ENCODE measurements at regions not wholly inside any gene's neighbourhood (a gene's known extent, or its start where the extent isn't known, plus 50 kb on each side); places are given as distances from the start of the nearest gene placed in this dataset.
"Not testable (repeated sequence)": the region's sequence is repeated elsewhere in the genome, so short reads cannot be mapped to it uniquely, and the experiment has no call there.

DNA sequence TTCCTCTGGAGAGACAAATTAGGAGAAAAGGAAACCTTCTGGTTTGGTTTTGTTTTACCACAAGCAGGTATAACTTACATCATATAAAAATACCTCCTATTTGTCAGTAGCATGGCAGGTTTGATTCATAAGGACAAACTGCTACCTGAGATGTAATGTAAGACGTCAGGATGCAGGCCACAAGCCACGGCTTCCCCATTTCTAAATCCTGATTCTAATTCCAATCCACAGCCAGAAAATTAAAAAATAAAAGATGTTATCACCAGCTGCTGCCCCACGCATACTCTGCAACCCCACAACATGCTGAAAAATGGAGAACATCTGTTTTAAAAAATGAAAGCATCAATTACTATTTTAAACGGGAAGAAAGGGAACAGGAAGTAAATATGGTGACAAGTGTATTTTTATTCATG lies 197.6 kb downstream of the BCL11A start:
- peak in 1 of 2 donors; percentile 28 for DNase-seq

DNA sequence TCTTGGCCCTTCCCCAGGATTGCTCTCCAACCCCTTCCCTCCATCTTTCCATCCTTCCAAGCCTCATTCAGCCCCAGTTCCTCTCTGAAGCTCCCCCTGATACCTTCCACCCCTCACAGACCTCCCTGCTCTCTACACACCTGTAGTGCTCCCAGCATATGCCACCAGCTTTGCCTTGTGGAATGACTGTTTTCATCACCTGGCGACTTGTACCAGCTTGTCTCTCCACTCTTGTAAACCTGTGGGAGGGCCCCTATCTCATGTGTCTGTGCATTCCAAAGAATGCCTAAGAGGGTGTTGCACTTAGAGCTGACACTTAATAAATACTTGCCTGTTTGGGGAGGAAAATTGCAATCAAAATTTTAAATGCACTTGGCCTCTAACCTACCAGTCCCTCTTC lies 198.7 kb downstream of the BCL11A start:
- no peak for DNase-seq

DNA sequence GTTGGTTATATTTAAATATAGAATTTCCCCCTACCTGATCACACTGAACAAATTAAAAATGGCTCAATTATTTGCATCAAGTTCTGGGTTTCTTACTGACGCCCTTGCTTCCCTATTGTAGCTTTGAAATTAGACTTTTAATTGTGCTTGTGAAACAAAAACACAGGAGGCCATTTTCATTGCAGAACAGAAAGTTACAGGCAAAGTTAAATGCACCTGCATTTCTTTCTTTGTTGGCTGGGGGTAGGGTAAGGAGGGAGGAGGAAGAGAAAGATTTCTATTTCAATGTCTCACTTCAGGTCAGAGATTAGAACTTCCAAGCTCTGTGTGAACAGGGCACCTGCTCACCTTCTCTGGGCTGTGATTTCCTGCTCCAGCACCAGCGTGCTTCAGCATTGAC lies 199.6 kb downstream of the BCL11A start:
- no peak for DNase-seq

DNA sequence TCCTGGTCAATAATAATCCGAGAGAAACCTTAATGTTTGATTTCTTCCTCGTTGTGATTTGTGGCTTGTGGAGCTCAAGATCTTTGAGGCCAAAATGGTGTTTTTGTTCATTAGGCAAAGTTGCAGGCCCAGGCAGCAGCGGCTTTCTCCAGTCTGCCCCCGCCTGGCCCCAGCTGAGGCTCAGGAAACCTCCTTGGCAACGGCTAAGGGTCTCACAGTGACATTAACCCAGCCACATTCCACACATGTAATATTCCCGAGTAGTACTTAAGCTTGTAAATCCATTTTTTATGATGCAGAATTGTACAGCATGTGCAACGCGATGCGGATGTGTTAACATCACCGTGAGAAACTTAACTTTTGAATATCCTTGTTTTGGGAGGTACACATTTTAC lies 200.1 kb downstream of the BCL11A start:
- DNase-seq, result peak in 1 of 2 donors; percentile 15

DNA sequence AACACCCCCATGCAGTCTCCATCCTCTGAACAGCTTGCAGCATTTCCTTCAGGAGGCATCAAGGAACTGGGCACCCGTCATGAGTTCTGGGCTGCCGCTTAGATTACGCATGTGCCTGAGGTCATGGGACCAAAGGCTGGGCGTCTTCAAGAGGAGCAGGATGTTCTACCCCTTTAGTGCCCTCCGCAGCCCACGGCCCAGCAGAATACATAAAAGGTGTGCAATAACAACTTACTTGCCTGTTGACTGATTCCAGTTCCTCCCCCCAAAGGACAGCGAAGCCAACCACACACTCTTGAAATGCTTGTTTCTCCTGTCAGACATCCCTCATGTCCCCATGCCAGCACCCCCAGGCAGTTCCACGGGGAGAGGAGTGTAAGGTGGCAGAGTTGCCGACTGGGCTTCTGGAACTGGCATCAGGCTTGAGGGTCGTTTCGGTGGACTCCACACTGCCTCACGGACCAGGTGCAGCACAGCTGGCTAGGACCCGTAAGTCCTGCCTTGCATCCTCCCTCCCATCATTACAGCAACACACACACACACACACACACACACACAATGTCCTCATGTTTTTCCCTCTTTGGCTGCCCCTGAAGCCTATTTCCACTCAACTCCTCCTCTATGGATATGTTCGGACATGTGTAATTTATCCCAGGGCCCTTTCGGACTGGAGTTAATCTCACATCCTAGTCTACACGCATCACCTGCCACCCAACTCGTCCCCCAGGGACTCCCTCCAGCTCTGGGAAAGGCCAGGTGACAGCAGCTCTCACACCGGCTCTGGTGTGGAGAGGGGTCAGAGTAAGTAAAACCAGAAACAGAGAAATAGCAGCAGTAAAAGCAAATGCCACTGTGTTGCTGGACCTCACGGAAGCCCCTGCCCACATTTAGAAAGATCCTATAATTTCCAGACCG lies 200.7 kb downstream of the BCL11A start:
- DNase-seq, result peak in 1 of 2 donors; percentile 68

DNA sequence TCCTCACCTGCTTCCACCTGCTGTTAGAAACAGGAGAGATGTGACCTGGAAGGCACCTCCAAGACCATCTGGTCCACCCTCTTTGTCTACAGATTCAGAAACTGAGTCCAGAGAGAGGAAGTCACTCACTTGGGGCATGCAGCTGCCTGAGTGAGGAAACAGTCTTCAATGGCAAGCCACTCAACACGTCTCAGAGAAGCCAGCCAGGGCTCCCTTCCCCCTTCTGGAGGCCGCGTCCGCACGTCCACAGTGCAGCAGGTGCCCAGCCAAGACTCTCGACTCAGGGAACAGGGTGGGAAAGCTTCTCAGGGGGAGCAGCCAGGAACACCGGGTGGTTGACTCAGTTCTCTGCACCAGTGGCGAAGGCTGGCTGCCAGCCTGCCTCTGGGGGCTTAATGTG lies 201.7 kb downstream of the BCL11A start:
- DNase-seq, result peak in 1 of 2 donors; percentile 33

DNA sequence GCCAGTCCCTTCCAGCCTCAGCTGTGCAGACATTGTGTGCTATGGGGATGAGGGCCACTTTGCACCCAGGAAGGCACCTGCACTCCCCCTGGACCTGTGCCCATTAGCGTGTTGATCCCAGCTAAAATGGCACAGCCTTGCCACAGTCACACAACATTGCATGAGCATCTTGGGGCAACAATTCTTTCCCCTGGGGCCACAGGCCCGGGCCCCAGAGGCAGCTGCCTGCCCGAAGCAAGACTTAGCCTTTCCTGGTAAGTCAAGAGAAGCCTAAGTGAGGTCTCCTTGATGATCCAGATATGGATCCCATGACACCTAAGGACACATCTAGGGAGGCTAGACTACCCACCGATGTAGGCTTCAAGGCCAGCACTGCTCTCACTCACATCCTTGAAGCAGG lies 202.1 kb downstream of the BCL11A start:
- DNase-seq, result no peak

DNA sequence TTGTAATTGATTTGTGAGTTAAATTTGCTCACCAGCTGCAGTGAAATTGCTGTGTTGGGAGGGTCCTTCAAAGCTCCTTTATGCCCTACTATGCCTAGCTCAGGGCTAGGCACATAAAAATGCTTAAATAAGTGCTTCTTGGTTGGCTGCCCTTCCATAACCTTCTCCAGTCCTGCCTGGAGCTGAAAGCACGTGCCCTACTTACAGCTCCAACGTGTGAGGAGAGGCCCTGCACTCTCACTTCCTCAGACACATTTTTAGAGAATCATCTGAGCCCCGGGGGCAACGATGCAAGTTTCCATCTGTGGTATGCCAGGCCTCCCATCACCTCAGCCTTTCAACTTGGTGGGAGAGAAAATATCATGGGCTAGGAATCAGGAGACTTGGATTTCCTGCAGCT lies 202.7 kb downstream of the BCL11A start:
- peak in 1 of 2 donors; percentile 53 for DNase-seq

DNA sequence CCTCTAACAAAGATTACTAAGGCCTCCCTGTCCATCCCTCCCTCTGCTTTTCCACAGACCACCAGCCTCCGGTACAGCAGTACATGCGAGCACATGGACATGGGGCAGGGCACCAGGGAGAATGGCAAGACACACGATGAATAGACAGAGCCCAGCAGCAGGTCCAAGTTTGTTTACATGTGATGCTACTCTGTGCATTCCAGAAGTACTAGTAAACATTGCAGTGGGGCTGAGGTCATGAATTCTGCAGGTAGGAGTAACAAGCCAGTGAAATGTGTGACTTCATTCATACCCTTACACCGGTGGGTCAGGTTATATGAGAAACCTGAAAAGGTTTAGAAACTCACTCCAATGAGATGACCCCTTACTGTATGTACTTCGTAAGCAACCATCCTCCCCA lies 205.7 kb downstream of the BCL11A start:
- no peak for DNase-seq

DNA sequence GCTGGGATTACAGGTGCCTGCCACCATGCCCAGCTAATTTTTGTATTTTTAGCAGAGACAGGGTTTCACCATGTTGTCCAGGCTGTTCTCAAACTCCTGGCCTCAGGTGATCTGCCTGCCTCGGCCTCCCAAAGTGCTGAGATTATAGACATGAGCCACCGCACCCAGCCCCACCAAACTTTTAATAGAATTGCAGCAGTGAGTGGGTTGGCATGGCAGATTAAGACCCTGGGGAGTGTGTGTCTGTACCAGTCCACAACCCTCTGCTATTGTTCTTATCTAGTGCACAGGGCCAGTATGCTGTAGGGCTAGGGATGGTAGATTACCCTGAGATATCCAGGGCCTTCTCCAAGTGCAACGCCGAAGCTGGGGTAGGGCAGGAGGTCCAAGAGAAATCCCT lies 211.0 kb downstream of the BCL11A start:
- not testable (repeated sequence) for DNase-seq

DNA sequence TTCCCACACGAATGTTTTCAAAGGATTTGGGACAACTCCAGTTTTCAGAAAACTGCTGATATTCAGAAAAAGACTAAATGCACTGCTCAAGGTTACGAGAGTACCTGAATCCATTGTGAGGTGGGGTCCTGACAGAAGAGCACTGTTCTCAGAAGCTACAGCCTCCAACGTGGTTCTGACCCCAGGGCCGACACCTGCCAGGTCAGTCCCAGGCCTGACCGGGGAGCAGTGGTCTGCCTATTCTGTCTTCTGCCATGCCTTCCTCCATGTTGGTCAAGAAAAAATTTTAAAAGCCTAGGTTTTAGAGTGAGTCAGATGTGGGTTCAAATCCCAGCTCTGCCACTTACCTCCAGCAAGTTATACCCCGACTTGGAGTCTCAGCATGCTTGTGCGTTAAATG lies 212.3 kb downstream of the BCL11A start:
- no peak for DNase-seq

DNA sequence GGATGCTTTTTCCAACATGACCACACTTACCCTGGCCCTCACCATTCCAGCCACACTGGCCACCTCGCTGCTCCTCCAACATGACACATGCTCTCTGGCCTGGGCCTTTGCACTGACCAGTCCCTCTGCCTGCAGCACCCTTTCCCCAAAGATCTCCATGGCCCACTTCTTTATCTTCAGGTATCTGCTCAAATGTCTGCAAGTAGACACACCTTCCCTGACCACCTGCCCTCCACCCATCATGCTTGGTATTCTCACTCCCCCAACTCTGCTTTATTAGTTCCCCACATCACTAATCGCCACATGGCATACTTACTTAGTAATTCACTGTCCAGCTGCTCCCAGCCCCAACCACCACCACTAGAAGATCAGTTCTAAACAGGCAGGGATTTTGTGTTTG lies 214.2 kb downstream of the BCL11A start:
- no peak for DNase-seq

DNA sequence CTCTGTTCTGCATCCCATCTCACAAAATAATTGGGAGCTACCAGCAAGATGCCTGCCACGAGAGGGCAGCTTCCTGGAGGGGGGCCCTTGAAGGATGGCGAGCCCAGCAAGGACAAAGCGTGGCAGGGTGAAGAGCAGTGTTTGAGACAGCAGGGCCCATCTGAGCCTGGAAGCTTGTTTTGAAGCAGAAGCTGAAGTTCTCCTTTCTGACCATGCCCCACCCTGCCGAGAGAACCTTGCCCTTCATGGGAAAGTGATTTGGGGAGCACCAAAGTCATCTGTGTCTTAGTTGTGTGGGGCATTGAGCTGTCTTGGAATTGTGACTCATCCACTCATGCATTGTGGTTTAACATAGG lies 216.3 kb downstream of the BCL11A start:
- DNase-seq, result peak in 1 of 2 donors; percentile 41

DNA sequence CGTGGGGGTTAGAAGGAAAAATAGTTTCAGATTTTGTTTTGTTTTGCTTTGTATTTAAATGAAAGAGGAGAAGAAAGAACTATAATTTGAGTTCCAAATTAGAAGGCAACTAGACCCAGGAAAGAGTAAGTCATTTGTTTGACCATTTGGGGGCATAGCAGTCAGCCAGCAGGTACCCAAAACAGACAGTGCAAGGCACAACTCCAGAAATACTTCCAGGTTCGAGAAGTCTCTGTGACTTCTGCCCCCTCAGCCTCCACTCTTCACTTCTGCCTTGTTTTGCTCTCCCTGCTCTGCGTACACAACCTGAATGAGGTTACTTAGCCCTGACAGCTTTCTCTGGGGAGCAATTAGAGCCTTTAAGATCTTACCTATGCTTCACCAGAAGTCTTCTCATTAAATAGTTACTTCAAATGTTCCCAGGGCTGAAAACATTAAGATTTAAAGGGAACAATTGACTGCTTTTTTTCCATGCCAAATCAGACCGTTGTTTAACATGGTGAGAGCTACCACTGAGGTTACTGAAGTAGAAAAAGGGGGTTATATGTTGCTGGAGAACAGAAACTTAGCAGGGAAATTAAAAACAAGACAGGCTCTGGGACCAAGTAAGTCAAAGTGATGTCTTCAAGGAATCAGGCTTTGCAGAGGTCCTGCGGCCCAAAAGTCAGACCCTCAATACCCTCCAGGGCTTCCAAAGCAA lies 216.9 kb downstream of the BCL11A start:
- DNase-seq, result no peak

DNA sequence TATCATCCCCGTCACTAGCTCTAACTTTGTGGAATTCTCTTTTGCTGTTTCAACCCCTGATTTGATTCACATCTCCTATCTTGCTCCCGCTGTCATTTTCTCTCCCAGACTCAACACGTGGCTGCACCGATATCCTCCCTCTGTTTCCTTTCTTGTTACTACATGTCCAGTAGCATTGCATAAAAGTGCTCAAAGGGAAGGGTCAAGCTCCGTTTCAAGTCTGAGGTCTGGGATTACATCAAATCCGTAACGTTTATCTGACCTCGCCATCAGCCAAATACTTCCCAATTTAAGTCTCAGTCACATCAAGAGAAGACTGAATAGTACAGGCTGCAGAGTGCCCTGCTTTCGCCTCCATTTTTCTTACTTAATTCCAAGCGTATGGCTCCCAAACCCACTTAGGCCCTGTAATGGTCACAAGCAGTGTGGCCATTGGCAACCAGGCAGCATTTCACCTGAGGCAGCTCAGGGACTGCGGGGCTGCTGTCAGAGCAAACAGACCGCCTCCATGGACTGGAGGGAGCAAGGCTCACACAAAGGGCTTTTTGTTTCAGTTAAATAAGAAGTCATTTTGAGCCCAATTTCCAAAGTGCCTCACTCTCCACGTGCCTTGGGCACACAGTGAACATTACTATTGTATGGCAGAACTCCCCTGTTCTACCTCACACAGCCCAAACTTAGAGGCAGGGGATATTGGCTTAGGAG lies 217.8 kb downstream of the BCL11A start:
- DNase-seq, result no peak

DNA sequence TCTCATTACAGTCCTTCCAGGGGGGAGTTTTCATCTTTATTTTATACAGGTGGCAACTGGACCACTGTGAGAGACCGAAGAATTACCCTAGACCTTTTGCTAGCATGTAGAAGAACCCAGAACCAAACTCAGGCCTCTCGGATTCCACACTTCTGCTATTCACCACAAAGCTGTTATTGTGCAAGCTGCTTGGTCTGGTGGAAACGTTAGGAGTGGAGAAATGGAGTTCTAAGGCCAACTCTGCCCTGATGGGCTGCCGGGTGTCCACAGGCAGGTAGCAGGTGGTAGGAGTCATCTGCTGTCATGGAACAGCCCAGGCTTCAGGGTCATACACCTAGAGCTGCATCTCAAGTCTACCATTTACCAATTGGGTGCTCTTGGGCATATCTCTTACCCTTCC lies 218.8 kb downstream of the BCL11A start:
- DNase-seq, result no peak

DNA sequence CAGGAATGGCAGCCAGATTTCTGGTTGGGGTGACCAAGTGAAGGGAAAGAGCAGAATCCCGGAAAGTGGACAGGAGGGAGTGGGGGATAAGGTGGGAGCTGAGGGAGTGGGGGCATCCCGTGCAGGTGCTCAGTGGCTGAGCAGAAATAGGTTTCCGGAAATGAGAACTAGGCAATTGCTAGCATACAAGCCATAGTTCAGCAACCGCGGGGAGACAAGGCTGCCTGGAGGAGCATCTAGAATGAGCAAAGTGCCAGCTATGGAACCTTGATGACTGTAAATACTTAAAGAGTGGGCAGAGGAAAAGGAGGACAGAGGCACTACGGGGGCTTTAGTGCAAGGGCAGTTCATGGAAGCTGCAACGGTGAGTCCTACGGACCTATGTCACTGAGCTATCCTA lies 220.2 kb downstream of the BCL11A start:
- no peak for DNase-seq

DNA sequence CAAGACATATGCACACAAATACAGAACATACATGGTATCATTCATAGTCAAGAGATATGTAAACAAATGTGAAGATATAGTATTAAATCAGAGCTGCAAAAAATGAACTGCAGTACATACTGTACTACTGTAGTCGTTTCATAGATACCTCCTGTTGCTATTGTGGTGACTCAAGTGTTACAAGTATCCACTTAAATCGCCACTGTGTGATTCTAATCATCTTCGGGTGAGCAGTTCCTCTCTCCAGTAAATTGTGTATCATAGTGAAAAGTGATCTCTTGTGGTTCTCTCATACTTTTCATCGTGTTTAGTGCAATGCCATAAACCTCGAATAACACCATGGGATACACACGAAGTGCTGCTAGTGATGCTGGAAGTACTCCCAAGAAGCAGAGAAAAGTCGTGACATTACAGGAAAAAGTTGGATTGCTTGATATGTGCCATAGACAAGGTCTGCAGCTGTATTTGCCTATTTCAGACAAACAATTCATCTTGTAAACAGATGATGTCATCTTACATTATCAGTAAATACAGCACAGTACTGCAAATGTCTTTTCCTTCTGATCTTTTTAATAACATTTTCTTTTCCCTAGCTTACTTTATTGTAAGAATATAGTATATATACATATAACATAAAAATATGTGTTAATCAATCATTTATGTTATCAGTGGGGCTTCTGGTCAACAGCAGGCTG lies 222.2 kb downstream of the BCL11A start:
- no peak for DNase-seq

DNA sequence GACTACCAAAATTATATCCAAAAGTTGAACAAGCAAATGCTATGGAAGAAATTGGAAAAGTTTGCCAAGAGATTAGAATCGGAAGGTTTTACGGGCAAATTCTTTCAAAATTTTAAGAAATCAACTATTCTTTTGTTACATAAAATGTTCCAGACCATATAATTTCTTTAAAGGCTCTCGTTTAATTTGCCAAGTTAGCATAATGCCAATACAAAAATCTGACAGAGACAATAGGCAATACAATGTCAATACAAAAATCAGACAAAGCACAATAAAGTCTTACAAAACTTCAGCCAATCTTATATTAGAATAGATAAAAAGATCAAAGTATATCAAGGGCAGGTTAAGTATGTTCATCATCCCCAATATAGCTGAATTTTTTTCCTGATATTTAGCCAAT lies 224.2 kb downstream of the BCL11A start:
- no peak for DNase-seq

DNA sequence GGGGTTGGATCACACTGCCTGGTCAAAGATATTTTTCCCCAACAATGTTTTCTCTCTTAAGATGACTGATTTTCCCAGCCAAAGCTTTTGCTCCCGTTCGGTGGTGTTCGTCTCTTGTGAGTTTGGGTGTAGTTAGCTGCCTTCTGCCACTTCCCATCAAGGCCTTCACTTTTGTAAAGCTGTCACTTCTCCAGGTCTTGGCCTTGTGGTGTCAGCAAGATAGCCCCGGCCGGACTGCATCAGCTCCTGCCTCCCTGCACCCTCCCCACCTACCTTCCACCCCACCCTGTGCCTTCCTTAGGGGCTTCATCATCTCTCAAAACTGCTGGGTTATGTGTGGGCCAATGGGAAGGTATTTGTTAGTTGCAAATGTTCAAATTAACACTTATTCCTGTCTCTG lies 228.9 kb downstream of the BCL11A start:
- DNase-seq, result no peak

DNA sequence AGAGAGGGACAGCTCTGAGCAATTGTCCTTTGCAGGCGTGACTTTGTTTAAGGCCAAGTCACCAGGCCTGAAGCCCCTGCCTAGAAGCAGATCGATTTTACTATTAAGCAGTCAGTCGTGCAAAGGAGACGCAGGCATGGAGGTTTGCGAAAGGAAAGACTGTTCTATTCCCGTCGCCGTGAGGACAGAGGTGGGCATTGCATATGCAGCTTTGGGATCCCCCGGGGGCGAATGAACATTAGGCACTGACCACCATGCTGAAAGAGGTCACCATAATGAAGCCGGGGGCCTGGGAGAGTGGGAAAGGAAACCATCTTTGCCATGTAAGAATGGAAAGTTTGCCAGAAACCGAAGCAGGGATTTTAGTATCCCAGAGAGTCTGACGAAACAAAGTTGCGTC lies 231.6 kb downstream of the BCL11A start:
- no peak for DNase-seq

DNA sequence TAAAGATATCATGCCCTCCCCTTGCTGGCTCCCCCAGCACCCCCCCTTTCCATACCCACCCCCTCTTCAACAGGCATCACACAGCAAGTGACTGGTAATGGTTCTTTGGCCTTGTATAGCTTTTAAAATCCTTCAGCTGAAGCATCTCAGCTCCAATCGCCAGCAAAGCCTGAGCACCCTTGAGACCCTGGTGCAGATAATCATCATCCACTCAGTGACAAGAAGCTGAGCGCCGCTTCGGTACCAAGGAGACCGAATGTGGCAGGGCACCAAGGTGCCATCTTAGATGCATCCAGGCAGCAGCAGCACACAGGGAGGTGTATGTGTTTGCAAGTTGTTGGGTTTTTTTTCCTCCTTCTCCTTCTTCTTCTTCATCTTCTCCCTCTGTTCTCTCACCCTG lies 232.7 kb downstream of the BCL11A start:
- no peak for DNase-seq

DNA sequence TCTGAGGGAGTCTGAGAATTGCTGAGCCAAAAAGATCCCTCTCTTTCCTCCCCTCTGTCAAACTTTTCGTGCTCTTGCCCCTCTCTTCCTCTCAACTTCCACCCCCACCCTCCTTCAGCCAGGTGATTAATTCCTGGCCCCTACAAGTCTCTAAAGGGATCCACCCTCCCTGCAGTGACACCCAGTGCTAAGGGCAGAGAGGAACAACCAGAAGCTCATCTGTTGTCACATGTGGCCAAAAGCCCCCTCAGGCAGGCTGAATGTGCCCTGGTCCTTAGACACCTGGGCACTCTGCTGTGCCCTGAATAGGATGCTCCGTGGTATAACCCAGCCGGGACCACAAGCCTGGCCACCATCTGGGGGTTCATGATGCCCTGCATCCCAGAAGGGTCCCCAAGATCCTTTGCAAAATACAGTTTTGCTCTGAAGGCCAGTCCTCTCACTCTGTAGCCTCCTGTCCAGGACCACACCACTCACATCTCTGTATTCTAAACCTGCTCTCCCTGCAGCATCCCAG lies 234.4 kb downstream of the BCL11A start:
- DNase-seq, result no peak
